ENCODE measurements at regions not wholly inside any gene's neighbourhood (a gene's known extent, or its start where the extent isn't known, plus 50 kb on each side); places are given as distances from the start of the nearest gene placed in this dataset.

- no peak for TF ChIP-seq CTCF (IDR thresholded peaks at IDR 0.05; ENCODE audit: low read depth, low read length)
- no peak overlapping the region for H3K4me3 ChIP-seq (ENCODE audit: low read depth, low read length)
- DNase-seq (ENCODE audit: low read depth, low spot score), result no peak
- in situ Hi-C loops (cut with HindIII; ENCODE audit: low sequenced_read_pairs), result no loop called here
Observed at GRCh38 chr2:188726626-188727247, 247.4 kb upstream of the COL3A1 start.

- no peak for TF ChIP-seq CTCF (IDR thresholded peaks at IDR 0.05; ENCODE audit: low read depth, low read length)
- no peak overlapping the region for H3K4me3 ChIP-seq (ENCODE audit: low read depth, low read length)
- no peak for DNase-seq (ENCODE audit: low read depth, low spot score)
- in situ Hi-C loops (cut with HindIII; ENCODE audit: low sequenced_read_pairs), result no loop called here
Observed at GRCh38 chr2:188727846-188728245, 246.3 kb upstream of the COL3A1 start.

- H3K4me3 ChIP-seq (ENCODE audit: low read depth, low read length), result no peak overlapping the region
- no peak for TF ChIP-seq CTCF (IDR thresholded peaks at IDR 0.05; ENCODE audit: low read depth, low read length)
- peak; percentile 55 for DNase-seq (ENCODE audit: low read depth, low spot score)
- in situ Hi-C loops (cut with HindIII; ENCODE audit: low sequenced_read_pairs), result no loop called here
Observed at GRCh38 chr2:188734691-188735090, 239.5 kb upstream of the COL3A1 start.

GRCh38 chr2:188746727-188747126, 227.4 kb upstream of the COL3A1 start:
- H3K4me3 ChIP-seq (ENCODE audit: low read depth, low read length), result no peak overlapping the region
- in situ Hi-C loops (cut with HindIII; ENCODE audit: low sequenced_read_pairs), result no loop called here
- DNase-seq (ENCODE audit: low read depth, low spot score), result peak; percentile 52
- no peak for TF ChIP-seq CTCF (IDR thresholded peaks at IDR 0.05; ENCODE audit: low read depth, low read length)

- in situ Hi-C loops (cut with HindIII; ENCODE audit: low sequenced_read_pairs), result no loop called here
Observed at GRCh38 chr2:188751816-188752215, 222.4 kb upstream of the COL3A1 start.

GRCh38 chr2:188752311-188752710, 221.9 kb upstream of the COL3A1 start:
- no peak overlapping the region for H3K4me3 ChIP-seq (ENCODE audit: low read depth, low read length)
- DNase-seq (ENCODE audit: low read depth, low spot score), result no peak
- in situ Hi-C loops (cut with HindIII; ENCODE audit: low sequenced_read_pairs), result no loop called here
- TF ChIP-seq CTCF (IDR thresholded peaks at IDR 0.05; ENCODE audit: low read depth, low read length), result no peak

More at GRCh38 chr2:188751816-188752215, 222.4 kb upstream of the COL3A1 start:
- no peak overlapping the region for H3K4me3 ChIP-seq (ENCODE audit: low read depth, low read length)
- DNase-seq (ENCODE audit: low read depth, low spot score), result no peak
- TF ChIP-seq CTCF (IDR thresholded peaks at IDR 0.05; ENCODE audit: low read depth, low read length), result no peak
